ENCODE measurements at regions not wholly inside any gene's neighbourhood (a gene's known extent, or its start where the extent isn't known, plus 50 kb on each side); places are given as distances from the start of the nearest gene placed in this dataset.

DNA sequence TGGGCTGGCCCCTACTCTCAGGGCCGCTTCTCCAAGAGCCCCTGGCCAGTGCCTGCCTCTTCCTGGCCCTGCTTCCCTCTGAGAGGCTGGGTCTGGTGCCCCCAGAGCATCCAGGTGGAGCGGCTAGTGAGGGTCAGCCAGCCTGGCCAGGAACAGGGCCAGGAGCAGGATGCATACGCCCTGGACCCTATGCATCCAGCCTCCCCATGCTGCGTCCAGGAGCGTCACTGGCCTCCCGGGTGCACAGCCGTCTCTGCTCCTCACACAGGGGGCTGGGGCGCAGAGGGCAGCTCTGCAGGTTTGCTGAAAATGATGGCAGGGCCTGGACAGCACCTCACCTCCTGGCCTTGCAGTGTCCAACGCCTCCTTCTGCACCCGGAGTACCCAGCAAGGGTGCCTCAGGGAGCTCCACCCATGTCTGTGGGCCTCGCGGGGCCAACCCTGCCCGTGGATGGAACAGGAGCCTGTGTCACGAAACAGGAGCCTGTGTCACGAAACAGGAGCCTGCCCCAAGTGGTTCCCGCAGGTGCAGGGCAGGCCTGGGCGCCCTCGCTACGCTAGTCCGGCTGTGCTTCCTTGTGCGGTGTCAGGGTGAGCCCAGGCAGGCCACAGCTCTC lies 246.2 kb upstream of the PPP2R2D start:
- no peaks in the 10 kb centered on the region for H3K36me3 ChIP-seq (replicated peaks in 1 of 2; ENCODE audit: insufficient read depth in 1 of 2, low read depth in 2 of 2)
- no peak for DNase-seq
- H3K27ac ChIP-seq, result no peak overlapping the region
- H3K9me3 ChIP-seq, result no peaks in the 10 kb centered on the region
- 80 to 82% methylated on average over 2 to 20 of the region's 21 CpGs for WGBS, 2 donors
- H3K4me1 ChIP-seq, result no peaks in the 10 kb centered on the region
- H3K4me3 ChIP-seq, result no peak overlapping the region
- intact Hi-C loops (cut with DNase I), result no loop called here
- ATAC-seq, result no peak
- TF ChIP-seq POLR2A (IDR thresholded peaks at IDR 0.05), result no peak
- no peak for TF ChIP-seq CTCF (IDR thresholded peaks at IDR 0.05)
- H3K27me3 ChIP-seq, result no peaks in the 10 kb centered on the region

GRCh38 chr10:131655101-131655849 lies 245.5 kb upstream of the PPP2R2D start:
- H3K27ac ChIP-seq, result no peak overlapping the region
- no peak for DNase-seq

GRCh38 chr10:131656009-131656408 lies 244.8 kb upstream of the PPP2R2D start:
- intact Hi-C loops (cut with DNase I), result no loop called here
- TF ChIP-seq POLR2A (IDR thresholded peaks at IDR 0.05) (no peak), CTCF (IDR thresholded peaks at IDR 0.05) (no peak)

More at GRCh38 chr10:131655101-131655849, 245.5 kb upstream of the PPP2R2D start:
- peaks cover 0 to 4% (median 0%) of the 10 kb centered on the region in 3 donors for H3K9me3 ChIP-seq
- TF ChIP-seq CTCF (IDR thresholded peaks at IDR 0.05) (no peak), POLR2A (IDR thresholded peaks at IDR 0.05) (no peak)
- intact Hi-C loops (cut with DNase I), result no loop called here
- H3K4me1 ChIP-seq, result no peaks in the 10 kb centered on the region
- no peaks in the 10 kb centered on the region for H3K27me3 ChIP-seq
- H3K36me3 ChIP-seq (replicated peaks in 1 of 2; ENCODE audit: insufficient read depth in 1 of 2, low read depth in 2 of 2), result no peaks in the 10 kb centered on the region
- 65 to 78% methylated on average over 9 to 16 of the region's 16 CpGs for WGBS, 2 donors
- no peak overlapping the region for H3K4me3 ChIP-seq
- no peak for ATAC-seq

GRCh38 chr10:131656431-131656841 lies 244.4 kb upstream of the PPP2R2D start:
- no peak for TF ChIP-seq CTCF (IDR thresholded peaks at IDR 0.05)
- TF ChIP-seq POLR2A (IDR thresholded peaks at IDR 0.05), result no peak
- Histone ChIP-seq H3K27ac (no peak overlapping the region), H3K27me3 (no peaks in the 10 kb centered on the region), H3K9me3 (peaks cover 0 to 10% (median 0%) of the 10 kb centered on the region in 3 donors), H3K36me3 (replicated peaks in 1 of 2; ENCODE audit: insufficient read depth in 1 of 2, low read depth in 2 of 2) (no peaks in the 10 kb centered on the region), H3K4me3 (no peak overlapping the region), H3K4me1 (no peaks in the 10 kb centered on the region)
- no peak for DNase-seq
- WGBS, 2 donors, result 61 to 72% methylated on average over 7 to 9 of the region's 9 CpGs
- intact Hi-C loops (cut with DNase I), result no loop called here
- ATAC-seq, result no peak

More at GRCh38 chr10:131656009-131656408, 244.8 kb upstream of the PPP2R2D start:
- 73 to 75% methylated on average over 7 of the region's 7 CpGs for WGBS, 2 donors
- no peak for DNase-seq
- no peak overlapping the region for H3K4me3 ChIP-seq
- ATAC-seq, result no peak
- H3K4me1 ChIP-seq, result no peaks in the 10 kb centered on the region
- no peaks in the 10 kb centered on the region for H3K27me3 ChIP-seq
- no peak overlapping the region for H3K27ac ChIP-seq
- H3K36me3 ChIP-seq (replicated peaks in 1 of 2; ENCODE audit: insufficient read depth in 1 of 2, low read depth in 2 of 2), result no peaks in the 10 kb centered on the region
- peaks cover 0 to 10% (median 0%) of the 10 kb centered on the region in 3 donors for H3K9me3 ChIP-seq

All from body of pancreas (tissue), 4 donors.